A549 (cell line): ENCODE measurements at regions not wholly inside any gene's neighbourhood (a gene's known extent, or its start where the extent isn't known, plus 50 kb on each side); places are given as distances from the start of the nearest gene placed in this dataset.
A peak's percentile ranks its signal among the peaks of the same experiment; 100 is the strongest.

Source experiments
- ATAC-seq, 2 experiments: fragments of 200-7000 bp in 1 of 2; fragments of >200 bp in 1 of 2; cut with Nextera tagmentation in 1 of 2; cut with Tn5 transposase in 1 of 2; 3 replicates each; pipeline versions ENCODE4 v1.8.0 to v1.9.1; 2018 to 2020; ENCODE audit warnings: mild to moderate bottlenecking in 1 of 2, moderate library complexity in 1 of 2
- CTCF ChIA-PET: fragments of 300-600 bp; sonication (Branson Sonifier 250); formaldehyde crosslinking; extraction: SDS; loops from one replicate; lab custom pipeline; 2021; ENCODE audit warnings: antibody characterized with exemption, inconsistent platforms; lab: Yijun Ruan, JAX
- POLR2A ChIA-PET: fragments of 350-600 bp; formaldehyde crosslinking; extraction: SDS; loops from one replicate; lab custom pipeline; 2021; ENCODE audit warnings: antibody characterized with exemption, inconsistent platforms; lab: Yijun Ruan, JAX
- DNase-seq, 2 experiments: peaks; one replicate each; pipeline versions ENCODE4 v3.0.0 to v3.0.0-alpha.2; 2011 to 2016; ENCODE audit warnings: low read depth in 1 of 2, low spot score in 1 of 2
- FAIRE-seq: peaks from 2 replicates; lab custom pipeline; 2011; peaks lifted over from hg19 to GRCh38; lab: Jason Lieb, UNC
- H3K27ac ChIP-seq, 2 experiments: fragments of >200 bp; sonication (Bioruptor Twin); formaldehyde crosslinking; 3 replicates each; pipeline ENCODE4 v1.5.1; 2016 to 2017
- H3K4me1 ChIP-seq: fragments of >200 bp; sonication (Bioruptor Twin); formaldehyde crosslinking; 3 replicates; pipeline ENCODE4 v1.6.1; 2016
- H3K4me2 ChIP-seq: fragments of >200 bp; sonication (Bioruptor Twin); formaldehyde crosslinking; 3 replicates; pipeline ENCODE4 v1.6.1; 2016
- H3K4me3 ChIP-seq: fragments of >200 bp; sonication (Bioruptor Twin); formaldehyde crosslinking; 3 replicates; pipeline ENCODE4 v1.5.1; 2016
- H3K9me3 ChIP-seq: fragments of >200 bp; sonication (Bioruptor Twin); formaldehyde crosslinking; 3 replicates; pipeline ENCODE4 v1.6.1; 2016
- CBX8 ChIP-seq: fragments of 200-600 bp; sonication (generic); IDR thresholded peaks from 2 replicates; pipeline ENCODE4 v1.6.1; 2016
- EHF ChIP-seq: fragments of 250-450 bp; sonication (Bioruptor Pico); IDR thresholded peaks from 2 replicates; pipeline ENCODE4 v1.5.0; 2020; ENCODE audit warnings: mild to moderate bottlenecking
- FOSL2 ChIP-seq, 2 experiments: fragments of 450-650 bp in 1 of 2; fragments of >200 bp in 1 of 2; sonication (Bioruptor Twin) in 1 of 2; formaldehyde crosslinking; IDR thresholded peaks; 2 replicates each; pipeline versions ENCODE4 v1.5.0 to v1.6.1; 2016 to 2020; ENCODE audit warnings: mild to moderate bottlenecking in 1 of 2, moderate library complexity in 1 of 2
- HDAC2 ChIP-seq: fragments of 200-600 bp; sonication (generic); IDR thresholded peaks from 2 replicates; pipeline ENCODE4 v1.6.1; 2016
- HOXA7 ChIP-seq: fragments of 250-450 bp; sonication (Bioruptor Pico); IDR thresholded peaks from 2 replicates; pipeline ENCODE4 v1.5.0; 2020; ENCODE audit warnings: mild to moderate bottlenecking, moderate library complexity
- HOXB13 ChIP-seq: fragments of 250-450 bp; sonication (Bioruptor Pico); IDR thresholded peaks from 2 replicates; pipeline ENCODE4 v1.5.0; 2020; ENCODE audit warnings: low read depth, mild to moderate bottlenecking, moderate library complexity
- JUN ChIP-seq, 2 experiments: fragments of >200 bp; sonication (Bioruptor Twin); formaldehyde crosslinking; IDR thresholded peaks; 2 replicates in 1 of 2; 3 replicates in 1 of 2; pipeline ENCODE4 v1.6.1; 2016 to 2017
- MAZ ChIP-seq: fragments of 150-350 bp; IDR thresholded peaks from 2 replicates; pipeline ENCODE4 v1.6.1; 2014; ENCODE audit warnings: antibody characterized with exemption, low read depth, low read length, borderline replicate concordance
- NFE2L2 ChIP-seq: fragments of 150-350 bp; conservative IDR thresholded peaks from 2 replicates; pipeline ENCODE4 v1.6.1; 2014; ENCODE audit warnings: low read length
- NPAS2 ChIP-seq: fragments of 250-450 bp; sonication (Bioruptor Pico); IDR thresholded peaks from 2 replicates; pipeline ENCODE4 v1.8.0; 2022; ENCODE audit warnings: mild to moderate bottlenecking, moderate library complexity, borderline replicate concordance
- PHF8 ChIP-seq: fragments of 200-600 bp; sonication (generic); IDR thresholded peaks from 2 replicates; pipeline ENCODE4 v1.6.1; 2016; ENCODE audit warnings: low read depth, mild to moderate bottlenecking, antibody characterized with exemption, moderate library complexity, borderline replicate concordance
- POLR2A ChIP-seq: IDR thresholded peaks from 2 replicates; pipeline ENCODE4 v1.6.1; 2012; ENCODE audit warnings: mild to moderate bottlenecking, low read length
- POLR2AphosphoS2 ChIP-seq: conservative IDR thresholded peaks from 2 replicates; pipeline ENCODE4 v1.6.1; 2012; ENCODE audit warnings: low read length, improper control_type of control experiment, inconsistent platforms
- RAD21 ChIP-seq, 2 experiments: fragments of >200 bp in 1 of 2; sonication (Bioruptor Twin) in 1 of 2; formaldehyde crosslinking in 1 of 2; IDR thresholded peaks in 1 of 2; conservative IDR thresholded peaks in 1 of 2; 2 replicates in 1 of 2; 3 replicates in 1 of 2; pipeline ENCODE4 v1.6.1; 2012 to 2018; ENCODE audit warnings: inconsistent platforms in 1 of 2
- TP53 ChIP-seq: fragments of 250-450 bp; sonication (Bioruptor Pico); IDR thresholded peaks from 2 replicates; pipeline ENCODE4 v1.5.0; 2021; ENCODE audit warnings: mild to moderate bottlenecking, moderate library complexity
- ZSCAN20 ChIP-seq: fragments of 250-450 bp; sonication (Bioruptor Pico); IDR thresholded peaks from 2 replicates; pipeline ENCODE4 v1.8.0; 2022; ENCODE audit warnings: mild to moderate bottlenecking, moderate library complexity
- WGBS: methylation state at CpG from one replicate; pipeline ENCODE4 v1.1.6; 2017; ENCODE audit errors: missing lambda C conversion rate; 5-methylcytosine and 5-hydroxymethylcytosine counted together
- TF ChIP-seq, protein P1 (sequence below): IDR thresholded peaks from 2 replicates; pipeline ENCODE4 v1.6.1; 2012
- TF ChIP-seq, protein P2 (sequence below): IDR thresholded peaks from 2 replicates; pipeline ENCODE4 v1.6.1; 2012; ENCODE audit warnings: low read depth, borderline replicate concordance
- TF ChIP-seq, protein P3 (sequence below): fragments of 450-650 bp; IDR thresholded peaks from 2 replicates; pipeline ENCODE4 v1.6.1; 2014; ENCODE audit warnings: antibody characterized with exemption
- TF ChIP-seq, protein P4 (sequence below): fragments of 150-350 bp; IDR thresholded peaks from 2 replicates; pipeline ENCODE4 v1.6.1; 2014; ENCODE audit warnings: low read depth, mild to moderate bottlenecking, low read length
- TF ChIP-seq, protein P5 (sequence below): fragments of >200 bp; sonication (Bioruptor Twin); formaldehyde crosslinking; IDR thresholded peaks from 3 replicates; pipeline ENCODE4 v1.5.1; 2016

DNA sequence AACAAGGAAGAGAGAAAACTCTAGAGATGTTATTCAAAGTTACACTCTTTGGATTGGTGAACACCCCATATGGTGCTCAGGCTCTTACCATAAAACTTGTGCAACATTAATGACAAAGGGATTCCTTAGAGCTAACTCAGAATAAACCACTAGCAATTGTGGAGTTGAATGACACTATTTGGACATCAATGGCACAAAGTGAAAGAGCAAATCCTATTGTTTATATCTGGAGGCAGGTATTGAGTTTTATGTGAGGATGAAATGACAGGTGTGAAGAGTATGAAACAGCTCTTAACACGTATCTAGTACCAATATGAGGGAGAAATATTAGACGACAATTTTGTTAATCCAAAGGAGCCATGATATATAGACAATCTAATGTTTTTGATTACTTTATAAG, 584.9 kb upstream of the PBX1 start:
- no peak for TF ChIP-seq HDAC2
- no peak for TF ChIP-seq NPAS2 (CRISPR knock-in tag)
- no peak for TF ChIP-seq CBX8
- TF ChIP-seq RAD21 (conservative IDR thresholded peaks at IDR 0.05 in 1 of 2, IDR thresholded peaks at IDR 0.05 in 1 of 2): no peak
- no peak for TF ChIP-seq FOSL2 (IDR thresholded peaks at IDR 0.05)
- TF ChIP-seq FOSL2 (CRISPR knock-in tag; IDR thresholded peaks at IDR 0.05): no peak
- no peak for TF ChIP-seq POLR2A
- no peak for TF ChIP-seq POLR2AphosphoS2
- no peak for TF ChIP-seq JUN (IDR thresholded peaks at IDR 0.05)
- 21% methylated on average over 2 of the region's 2 CpGs for WGBS
- no peak overlapping the region for H3K27ac ChIP-seq
- DNase-seq (no peak), ATAC-seq (no peak), FAIRE-seq (no peak)
- ChIA-PET POLR2A (no interaction called here), CTCF (no interaction called here)
- H3K9me3 ChIP-seq: no peaks in the 10 kb centered on the region; the same call in 2 of the 3 replicates
- H3K4me2 ChIP-seq: no peak overlapping the region
- H3K4me3 ChIP-seq: no peak overlapping the region
- no peaks in the 10 kb centered on the region for H3K4me1 ChIP-seq

DNA sequence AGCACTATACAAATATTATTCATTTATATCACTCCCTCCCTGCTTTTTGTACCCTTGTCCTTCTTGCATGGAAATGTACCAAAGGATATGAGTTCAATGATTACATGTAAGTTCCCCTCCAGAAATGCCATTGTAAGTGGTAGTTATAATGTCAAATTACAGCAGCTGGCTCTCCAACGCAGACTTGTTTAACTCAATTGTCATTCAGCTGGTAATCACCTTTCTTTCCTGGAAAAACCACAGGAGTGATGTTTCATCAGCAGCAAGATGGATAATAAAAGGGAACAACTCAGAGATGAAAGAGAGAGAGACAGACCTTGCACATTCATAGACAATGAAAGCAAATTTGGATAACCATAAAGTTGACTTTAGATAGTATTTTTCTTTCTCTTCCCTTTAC, 578.6 kb upstream of the PBX1 start:
- 9% methylated on average over 1 of the region's 1 CpG for whole genome bisulfite sequencing
- no peak overlapping the region for H3K27ac ChIP-seq
- FAIRE-seq (no peak), ATAC-seq (no peak)
- H3K4me3 ChIP-seq: no peak overlapping the region
- no peaks in the 10 kb centered on the region for H3K4me1 ChIP-seq
- CTCF ChIA-PET: no interaction called here
- TF ChIP-seq NPAS2 (CRISPR knock-in tag) (no peak), HOXA7 (CRISPR knock-in tag) (no peak), HOXB13 (CRISPR knock-in tag) (no peak), PHF8 (no peak), EHF (no peak), ZSCAN20 (CRISPR knock-in tag) (no peak)
- TF ChIP-seq, protein P1, sequence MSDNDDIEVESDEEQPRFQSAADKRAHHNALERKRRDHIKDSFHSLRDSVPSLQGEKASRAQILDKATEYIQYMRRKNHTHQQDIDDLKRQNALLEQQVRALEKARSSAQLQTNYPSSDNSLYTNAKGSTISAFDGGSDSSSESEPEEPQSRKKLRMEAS: no peak
- TF ChIP-seq, protein P2, sequence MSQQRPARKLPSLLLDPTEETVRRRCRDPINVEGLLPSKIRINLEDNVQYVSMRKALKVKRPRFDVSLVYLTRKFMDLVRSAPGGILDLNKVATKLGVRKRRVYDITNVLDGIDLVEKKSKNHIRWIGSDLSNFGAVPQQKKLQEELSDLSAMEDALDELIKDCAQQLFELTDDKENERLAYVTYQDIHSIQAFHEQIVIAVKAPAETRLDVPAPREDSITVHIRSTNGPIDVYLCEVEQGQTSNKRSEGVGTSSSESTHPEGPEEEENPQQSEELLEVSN: no peak
- TF ChIP-seq, all 56 proteins: peak for 0
- no peak for DNase-seq
- Histone ChIP-seq H3K4me2 (no peak overlapping the region), H3K9me3 (no peaks in the 10 kb centered on the region; the same call in 2 of the 3 replicates)
- POLR2A ChIA-PET: no interaction called here

DNA sequence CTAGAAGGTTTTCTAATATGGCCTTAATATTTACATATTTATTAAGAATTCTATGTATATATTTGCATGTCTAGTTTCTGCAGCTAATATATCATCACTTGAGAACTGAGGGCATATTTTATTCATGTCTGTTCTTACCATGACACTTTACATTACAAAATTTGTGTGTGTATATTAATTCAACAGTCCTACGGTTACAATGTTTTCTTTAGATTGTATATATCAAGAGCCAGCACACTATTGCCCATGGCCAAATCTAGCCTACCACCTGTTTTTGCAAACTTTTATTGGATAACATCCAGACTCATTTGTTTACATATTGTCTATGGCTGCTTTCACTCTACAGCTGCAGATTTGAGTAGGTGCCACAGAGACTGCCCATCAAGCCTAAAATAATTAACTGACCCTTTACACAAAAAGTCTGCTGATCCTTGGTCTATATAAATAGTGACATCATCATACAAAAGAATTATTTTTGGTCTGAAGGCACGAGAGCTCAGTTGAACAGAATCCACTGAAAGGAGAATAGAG, 577.4 kb upstream of the PBX1 start:
- no peaks in the 10 kb centered on the region for H3K4me1 ChIP-seq
- no peak for TF ChIP-seq NFE2L2
- no peaks in the 10 kb centered on the region for H3K9me3 ChIP-seq
- FAIRE-seq (no peak), ATAC-seq (no peak), DNase-seq (no peak)
- H3K4me3 ChIP-seq: no peak overlapping the region
- 28% methylated on average over 2 of the region's 2 CpGs for WGBS
- H3K27ac ChIP-seq: no peak overlapping the region
- H3K4me2 ChIP-seq: no peak overlapping the region
- POLR2A ChIA-PET: no interaction called here
- CTCF ChIA-PET: no interaction called here

DNA sequence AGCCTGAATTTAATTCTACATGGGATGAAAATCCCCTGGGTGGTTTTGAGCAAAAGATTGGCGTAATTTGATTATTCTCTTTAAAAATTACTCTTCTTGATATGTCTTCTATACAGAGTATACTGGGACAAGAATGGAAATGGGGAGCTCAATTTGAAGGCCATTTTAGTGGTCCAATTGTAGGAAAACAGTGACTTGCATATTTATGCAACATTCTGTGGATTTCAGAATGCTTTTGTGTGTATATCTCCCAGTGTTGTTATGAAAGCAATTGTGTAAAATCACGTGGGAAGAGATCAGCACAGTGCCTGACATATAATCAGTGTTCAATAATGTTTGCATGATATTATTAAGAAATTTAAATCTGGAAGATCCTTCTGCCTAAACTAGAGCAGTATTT, 575.9 kb upstream of the PBX1 start:
- Histone ChIP-seq H3K27ac (no peak overlapping the region), H3K4me2 (no peak overlapping the region), H3K4me1 (no peaks in the 10 kb centered on the region), H3K9me3 (no peaks in the 10 kb centered on the region), H3K4me3 (no peak overlapping the region)
- 19% methylated on average over 2 of the region's 2 CpGs for WGBS
- no peak for DNase-seq
- ChIA-PET CTCF (no interaction called here), POLR2A (no interaction called here)
- TF ChIP-seq HOXB13 (CRISPR knock-in tag) (no peak), NFE2L2 (peak; percentile 74), MAZ (no peak)
- no peak for ATAC-seq
- FAIRE-seq: no peak

DNA sequence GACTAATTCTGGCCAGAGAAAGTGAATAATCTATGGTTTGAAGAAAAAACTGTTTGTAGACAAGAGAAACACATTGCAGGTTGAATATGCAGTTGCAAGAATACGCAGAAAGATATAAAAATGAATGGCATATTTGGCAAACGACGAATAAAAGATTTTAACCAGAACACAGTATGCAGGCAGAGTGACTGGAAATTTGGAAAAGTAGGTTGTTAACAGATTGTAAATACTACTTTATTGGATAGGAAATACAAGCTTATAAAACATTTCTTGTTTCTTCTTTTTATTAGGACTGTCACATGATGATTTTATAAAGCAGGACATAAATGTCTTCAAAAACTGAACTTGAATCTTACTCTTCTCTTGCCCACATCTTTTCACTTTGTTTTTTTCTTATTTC, 573.3 kb upstream of the PBX1 start:
- Histone ChIP-seq H3K9me3 (no peaks in the 10 kb centered on the region; the same call in 2 of the 3 replicates), H3K4me1 (no peaks in the 10 kb centered on the region), H3K27ac (no peak overlapping the region), H3K4me3 (no peak overlapping the region), H3K4me2 (no peak overlapping the region)
- no peak for FAIRE-seq
- CTCF ChIA-PET: no interaction called here
- POLR2A ChIA-PET: no interaction called here
- 15% methylated on average over 3 of the region's 3 CpGs for WGBS
- no peak for ATAC-seq
- TF ChIP-seq FOSL2 (IDR thresholded peaks at IDR 0.05) (no peak), FOSL2 (CRISPR knock-in tag; IDR thresholded peaks at IDR 0.05) (no peak), JUN (IDR thresholded peaks at IDR 0.05) (no peak), HDAC2 (no peak), TP53 (CRISPR knock-in tag) (no peak), RAD21 (conservative IDR thresholded peaks at IDR 0.05 in 1 of 2, IDR thresholded peaks at IDR 0.05 in 1 of 2) (no peak), NFE2L2 (no peak)
- TF ChIP-seq, protein P3, sequence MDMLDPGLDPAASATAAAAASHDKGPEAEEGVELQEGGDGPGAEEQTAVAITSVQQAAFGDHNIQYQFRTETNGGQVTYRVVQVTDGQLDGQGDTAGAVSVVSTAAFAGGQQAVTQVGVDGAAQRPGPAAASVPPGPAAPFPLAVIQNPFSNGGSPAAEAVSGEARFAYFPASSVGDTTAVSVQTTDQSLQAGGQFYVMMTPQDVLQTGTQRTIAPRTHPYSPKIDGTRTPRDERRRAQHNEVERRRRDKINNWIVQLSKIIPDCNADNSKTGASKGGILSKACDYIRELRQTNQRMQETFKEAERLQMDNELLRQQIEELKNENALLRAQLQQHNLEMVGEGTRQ: no peak
- TF ChIP-seq, protein P4, sequence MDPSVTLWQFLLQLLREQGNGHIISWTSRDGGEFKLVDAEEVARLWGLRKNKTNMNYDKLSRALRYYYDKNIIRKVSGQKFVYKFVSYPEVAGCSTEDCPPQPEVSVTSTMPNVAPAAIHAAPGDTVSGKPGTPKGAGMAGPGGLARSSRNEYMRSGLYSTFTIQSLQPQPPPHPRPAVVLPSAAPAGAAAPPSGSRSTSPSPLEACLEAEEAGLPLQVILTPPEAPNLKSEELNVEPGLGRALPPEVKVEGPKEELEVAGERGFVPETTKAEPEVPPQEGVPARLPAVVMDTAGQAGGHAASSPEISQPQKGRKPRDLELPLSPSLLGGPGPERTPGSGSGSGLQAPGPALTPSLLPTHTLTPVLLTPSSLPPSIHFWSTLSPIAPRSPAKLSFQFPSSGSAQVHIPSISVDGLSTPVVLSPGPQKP: no peak
- TF ChIP-seq, protein P1: no peak
- TF ChIP-seq, protein P5, sequence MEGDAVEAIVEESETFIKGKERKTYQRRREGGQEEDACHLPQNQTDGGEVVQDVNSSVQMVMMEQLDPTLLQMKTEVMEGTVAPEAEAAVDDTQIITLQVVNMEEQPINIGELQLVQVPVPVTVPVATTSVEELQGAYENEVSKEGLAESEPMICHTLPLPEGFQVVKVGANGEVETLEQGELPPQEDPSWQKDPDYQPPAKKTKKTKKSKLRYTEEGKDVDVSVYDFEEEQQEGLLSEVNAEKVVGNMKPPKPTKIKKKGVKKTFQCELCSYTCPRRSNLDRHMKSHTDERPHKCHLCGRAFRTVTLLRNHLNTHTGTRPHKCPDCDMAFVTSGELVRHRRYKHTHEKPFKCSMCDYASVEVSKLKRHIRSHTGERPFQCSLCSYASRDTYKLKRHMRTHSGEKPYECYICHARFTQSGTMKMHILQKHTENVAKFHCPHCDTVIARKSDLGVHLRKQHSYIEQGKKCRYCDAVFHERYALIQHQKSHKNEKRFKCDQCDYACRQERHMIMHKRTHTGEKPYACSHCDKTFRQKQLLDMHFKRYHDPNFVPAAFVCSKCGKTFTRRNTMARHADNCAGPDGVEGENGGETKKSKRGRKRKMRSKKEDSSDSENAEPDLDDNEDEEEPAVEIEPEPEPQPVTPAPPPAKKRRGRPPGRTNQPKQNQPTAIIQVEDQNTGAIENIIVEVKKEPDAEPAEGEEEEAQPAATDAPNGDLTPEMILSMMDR: no peak
- DNase-seq: no peak
